ENCODE measurements at regions not wholly inside any gene's neighbourhood (a gene's known extent, or its start where the extent isn't known, plus 50 kb on each side); places are given as distances from the start of the nearest gene placed in this dataset.

DNA sequence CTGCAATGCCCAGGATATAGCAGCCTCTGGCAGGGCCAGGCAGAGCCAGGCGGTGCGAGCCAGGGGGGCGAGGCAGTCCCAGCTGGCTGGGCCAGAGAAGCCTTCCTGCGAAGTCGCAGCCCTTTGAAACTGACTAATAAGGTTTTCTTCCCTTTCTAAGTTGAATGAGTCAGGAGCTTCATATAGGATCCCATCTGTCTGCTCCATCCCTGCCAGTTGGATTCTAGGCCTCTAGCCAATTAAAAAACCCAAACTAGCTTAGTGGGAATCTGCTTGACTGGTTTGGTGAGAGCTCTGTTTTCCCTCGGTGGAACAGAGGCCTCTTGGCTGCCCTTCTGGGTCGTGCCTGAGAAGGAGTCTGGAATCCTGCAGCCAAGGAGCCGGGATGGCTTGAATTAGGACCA is 70.1 kb upstream of the RAPGEF1 start:
- no peak for DNase-seq

DNA sequence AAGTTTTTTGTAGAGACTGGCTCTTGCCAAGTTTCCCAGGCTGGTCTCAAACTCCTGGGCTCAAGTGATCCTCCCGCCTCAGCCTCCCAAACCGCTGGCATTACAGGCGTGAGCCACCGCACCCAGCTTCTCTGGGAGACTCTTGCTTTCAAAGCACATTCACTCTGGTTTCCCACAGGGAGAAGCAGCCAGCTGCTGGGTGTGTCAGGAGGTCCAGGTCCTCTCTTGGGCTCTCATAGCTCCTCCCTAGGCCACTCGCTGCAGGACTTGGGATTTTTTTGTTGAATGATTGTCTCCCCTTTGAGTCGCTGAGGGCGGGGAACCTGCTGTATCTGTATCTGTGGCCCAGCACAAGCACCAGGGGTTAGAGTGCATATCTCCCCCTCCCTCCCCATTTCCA is 68.4 kb upstream of the RAPGEF1 start:
- no peak for DNase-seq

DNA sequence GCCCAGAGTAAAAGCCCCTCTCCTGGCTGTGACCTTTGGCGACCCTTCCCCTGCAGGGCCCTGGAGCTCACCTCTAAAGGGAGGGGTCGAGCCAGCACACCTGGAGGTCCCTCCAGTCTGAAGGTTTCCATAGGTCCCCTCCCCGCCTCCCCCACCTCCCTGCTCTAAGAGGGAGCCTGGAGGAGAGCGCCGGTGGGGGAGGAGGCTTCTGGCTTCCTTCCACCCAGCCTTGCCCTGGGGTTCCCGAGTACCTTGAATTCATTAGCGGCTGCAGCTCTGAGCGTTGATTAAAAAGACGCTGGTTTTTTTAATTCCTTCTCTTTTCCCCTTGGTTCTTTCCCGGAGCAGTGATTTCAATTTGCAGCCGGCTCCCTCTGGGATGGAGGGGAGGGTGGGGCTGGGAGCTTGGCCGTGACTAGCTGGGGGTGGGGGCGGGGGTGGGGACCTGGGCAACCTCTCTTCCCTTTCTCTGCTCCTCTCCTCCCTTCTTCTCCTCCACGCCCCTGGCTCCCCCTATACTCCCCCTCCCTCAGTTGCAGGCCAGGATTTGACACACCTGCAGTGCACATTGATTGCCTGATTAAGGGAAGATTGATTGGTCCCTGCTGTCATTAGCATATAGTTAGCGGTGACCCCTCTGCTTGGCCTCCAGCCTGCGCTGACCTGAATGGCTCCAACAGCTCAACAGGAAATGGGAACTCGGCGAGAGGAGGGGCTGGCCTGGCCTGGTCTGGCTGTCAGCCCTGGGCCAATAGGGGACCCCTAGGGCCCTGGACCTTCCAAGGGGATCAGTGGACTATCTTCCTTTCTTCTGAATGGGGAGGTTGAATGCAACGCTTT is 67.5 kb upstream of the RAPGEF1 start:
- no peak for DNase-seq

DNA sequence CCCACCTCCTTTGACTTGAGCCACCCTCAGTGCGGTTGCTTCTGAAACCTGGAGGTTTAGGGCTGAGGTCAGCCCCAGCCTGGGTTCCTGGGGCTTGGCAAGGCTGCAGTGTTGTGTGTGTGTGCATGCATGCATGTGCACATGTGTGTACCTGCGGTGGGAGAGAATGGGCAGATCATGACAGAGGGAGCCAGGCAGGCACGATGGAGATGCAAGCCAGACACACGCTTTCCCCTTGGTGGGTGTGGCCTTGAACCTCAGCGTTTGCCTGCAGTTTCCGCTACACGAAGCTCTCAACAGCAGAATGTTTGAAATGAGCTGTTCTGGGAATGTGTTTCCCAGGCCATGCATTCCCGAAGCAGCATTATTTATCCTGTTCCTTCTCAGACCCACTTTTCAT is 65.9 kb upstream of the RAPGEF1 start:
- DNase-seq: no peak

DNA sequence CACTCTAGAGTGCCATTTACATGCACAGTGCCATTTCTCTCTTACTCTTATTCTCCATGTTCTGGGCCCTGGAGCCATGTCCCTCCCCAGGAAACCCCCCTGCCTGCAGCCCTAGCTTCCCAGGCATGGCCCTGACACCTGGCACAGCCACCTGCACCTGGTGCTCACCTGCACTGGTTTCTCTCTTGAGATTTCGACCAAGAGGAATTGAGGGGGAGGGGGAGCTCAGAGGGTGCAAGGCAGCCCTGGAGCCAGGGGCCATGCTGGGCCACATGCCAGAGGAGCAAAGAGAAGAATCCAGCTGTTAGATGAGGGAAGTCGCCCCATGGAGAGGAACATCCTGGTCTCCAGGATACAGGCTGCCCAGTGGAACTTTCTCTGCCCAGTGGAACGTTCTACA is 65.0 kb upstream of the RAPGEF1 start:
- no peak for DNase-seq

DNA sequence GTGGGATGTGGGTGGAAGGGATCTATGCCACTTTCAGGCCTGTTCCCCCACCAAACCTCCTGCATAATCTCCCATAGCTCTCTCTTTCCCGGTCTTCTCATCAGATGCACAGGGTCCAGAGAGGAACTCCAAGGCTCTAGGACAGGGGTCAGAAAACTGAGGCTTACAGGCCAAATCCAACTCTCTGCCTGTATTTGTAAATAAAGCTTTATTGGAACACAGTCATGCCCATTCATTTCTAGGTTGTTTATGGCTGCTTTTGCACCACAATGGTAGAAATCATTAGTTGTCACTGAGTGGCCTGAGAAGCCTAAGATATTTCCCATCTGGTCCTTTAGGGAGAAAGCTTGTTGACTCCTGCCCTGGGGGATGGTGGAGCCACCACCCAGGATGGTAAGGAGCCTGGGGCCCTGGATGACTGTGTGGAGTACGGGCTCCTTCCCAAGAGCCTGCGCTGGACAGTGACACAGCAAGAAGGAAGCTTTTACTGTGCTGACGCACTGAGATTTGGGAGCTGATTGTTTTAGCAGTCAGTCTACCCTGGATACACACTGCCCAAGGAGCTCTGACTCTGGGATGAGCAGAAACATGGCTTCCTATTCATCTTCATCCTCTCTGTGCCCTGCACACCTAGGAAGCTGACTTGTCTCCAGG is 64.0 kb upstream of the RAPGEF1 start:
- DNase-seq: no peak

DNA sequence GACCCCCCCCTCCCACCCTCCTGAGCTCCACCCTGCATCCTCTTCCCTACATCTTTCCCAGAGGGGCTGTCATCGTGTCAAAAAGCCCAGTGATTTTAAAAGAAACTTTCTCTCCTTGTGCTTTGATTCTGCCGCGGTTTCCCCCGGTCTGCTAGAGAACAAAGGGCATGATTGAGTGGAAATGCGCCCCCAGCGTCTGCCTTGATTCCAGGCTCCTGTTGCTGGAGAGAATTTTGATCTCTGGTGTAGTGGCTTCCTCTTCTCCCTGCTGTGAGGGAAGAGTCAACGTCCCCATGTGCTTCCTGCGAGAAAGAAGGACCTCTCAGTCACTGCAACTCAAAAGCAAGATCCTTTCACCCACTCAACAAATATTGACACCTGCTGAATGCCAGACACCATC is 61.9 kb upstream of the RAPGEF1 start:
- no peak for DNase-seq

DNA sequence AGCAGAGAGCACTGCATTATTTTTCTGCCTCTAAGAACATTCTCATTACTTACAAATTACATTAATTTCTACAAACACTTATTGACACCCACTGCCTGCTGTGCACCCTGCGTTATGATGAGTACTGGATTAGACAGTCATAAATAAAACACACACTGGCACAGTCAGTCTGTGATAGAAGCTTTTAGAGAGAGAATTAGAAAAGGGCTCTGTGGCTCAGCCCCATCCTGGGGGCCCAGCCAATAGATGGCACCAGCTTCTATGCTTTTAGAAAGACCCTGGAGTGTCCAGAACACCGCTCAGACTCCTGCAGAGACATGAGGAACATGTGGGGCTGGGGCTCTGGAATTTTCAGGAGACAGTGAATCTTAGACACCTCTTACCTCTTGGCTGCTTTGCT is 61.0 kb upstream of the RAPGEF1 start:
- no peak for DNase-seq

DNA sequence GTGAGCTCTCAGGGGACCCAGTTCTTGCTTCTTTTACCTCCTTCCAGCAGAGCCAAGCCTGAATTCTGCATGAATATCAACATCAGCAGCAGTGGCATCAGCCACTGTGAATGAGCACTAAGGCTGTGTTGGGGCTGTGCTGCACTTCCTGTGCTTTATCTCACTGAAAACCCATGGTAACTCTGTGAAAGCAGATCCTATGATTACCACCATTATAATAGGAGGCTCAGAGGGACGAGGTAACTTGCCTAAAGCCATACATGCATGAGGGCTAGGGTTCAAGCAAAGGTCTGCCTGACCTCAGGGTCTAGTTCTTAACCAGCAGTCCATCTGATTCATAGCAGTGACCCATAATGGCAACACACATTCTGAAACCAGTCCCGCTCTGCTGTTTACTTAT is 60.5 kb upstream of the RAPGEF1 start:
- DNase-seq: no peak

DNA sequence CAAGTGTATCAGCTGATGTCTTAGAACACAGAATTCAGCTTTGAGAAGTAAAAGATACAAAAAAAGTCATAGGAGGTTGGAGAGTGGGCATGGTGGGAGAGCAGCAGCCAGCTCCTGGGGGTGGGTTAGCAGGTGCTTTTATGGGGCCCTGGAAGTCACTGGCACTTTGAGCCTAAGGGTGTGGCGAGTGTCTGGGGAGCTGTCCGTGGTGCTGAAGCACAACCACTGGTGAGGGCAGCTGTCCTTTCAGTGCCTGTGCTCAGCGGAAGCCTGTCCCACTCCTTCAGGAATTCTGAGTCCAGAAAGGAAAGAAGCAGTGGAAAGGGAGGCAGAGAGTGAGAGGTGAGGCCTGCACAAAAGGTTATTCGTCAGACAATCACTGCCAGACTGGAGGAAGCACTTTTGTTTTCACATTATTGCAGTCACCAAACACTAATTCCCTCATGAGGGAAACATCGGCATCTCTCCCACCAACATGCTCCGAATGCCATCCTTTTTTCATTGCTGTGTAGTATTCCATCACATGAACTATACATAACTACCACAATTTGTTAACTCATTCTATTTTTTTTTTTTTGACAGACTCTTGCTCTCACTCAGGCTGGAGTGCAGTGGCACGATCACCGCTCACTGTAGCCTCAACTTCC is 59.4 kb upstream of the RAPGEF1 start:
- peak; percentile 26 for DNase-seq

DNA sequence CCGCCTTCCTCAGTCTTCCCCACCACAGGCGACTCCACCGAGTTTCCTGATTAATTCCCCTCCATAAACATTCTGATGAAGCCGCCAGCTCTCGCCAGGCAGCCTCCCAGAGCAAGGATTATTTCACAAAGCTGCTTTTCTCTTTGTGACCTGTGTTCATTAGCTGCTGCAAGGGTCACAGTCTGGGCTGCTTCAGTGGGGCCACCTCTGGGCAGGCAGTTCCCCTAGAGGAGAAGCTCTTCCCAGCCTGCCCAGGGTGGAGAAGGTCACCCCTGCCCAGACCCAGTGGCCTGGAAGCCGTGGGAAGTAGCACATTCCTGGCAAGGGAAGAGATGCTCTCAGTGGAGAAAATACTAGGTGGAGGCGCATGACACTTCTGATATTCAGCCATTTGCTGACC is 58.4 kb upstream of the RAPGEF1 start:
- no peak for DNase-seq

DNA sequence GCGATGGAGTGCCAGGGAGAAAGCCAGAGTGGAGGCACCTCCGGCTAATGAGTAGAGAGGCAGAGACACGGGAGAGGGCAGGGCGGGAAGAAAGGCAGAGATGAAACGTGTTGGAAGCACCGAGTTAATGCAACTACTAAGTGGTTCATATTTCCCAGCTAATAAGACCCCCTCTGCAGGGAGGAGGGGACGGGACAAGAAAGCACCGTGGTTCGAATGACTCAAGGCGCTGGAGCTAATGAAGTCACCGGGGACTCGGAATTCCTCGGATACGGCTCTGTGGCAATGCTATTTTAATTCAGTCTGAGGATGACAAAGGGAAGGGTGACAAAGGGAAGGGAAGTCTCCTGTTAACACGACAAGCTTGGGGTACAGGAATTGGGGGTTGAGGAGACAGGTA is 54.5 kb upstream of the RAPGEF1 start:
- no peak for DNase-seq

DNA sequence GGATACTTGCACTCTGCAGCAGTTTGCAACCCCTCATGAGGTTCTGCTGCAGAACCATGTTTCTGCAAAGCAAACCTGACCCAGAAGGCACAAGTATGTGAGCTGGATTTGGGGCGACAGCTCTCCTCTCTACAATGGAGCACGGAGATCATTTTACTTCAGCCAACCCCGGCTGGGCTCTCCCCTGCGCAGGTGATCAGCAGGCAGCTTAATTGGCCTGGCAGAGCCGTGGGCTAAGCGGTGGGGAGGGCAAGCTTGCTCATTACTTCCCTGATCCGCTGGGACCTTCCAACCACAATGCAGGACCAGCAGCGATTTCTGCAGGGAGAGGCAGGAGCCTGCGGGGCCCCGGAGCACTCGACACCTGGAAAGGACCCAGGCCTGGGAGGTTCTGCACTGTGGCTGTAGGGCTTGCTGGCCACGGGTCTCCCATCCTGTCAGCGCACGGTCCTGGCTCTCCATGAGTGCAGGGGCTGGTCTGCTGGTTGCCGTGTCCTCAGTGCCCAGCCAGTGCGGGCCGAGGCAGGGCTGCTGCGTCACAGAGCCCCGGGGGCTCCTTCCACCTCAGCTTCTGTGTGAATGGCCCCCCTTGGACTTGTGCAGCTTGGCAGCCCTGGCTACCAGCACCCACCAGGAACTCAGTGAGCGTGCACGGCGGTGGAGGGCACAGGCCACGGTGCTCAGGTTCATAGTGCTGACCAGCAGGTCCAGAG is 51.8 kb upstream of the RAPGEF1 start:
- no peak for DNase-seq

Measured in activated CD4-positive, alpha-beta T cell treated with anti-CD3 and anti-CD28 coated beads for 1 hour (primary cell).